Large intestine (tissue), 3 donors: ENCODE measurements at regions not wholly inside any gene's neighbourhood (a gene's known extent, or its start where the extent isn't known, plus 50 kb on each side); places are given as distances from the start of the nearest gene placed in this dataset.

Experiments used
- DNase-seq, 2 donors: peaks; one replicate each; pipeline versions ENCODE4 v3.0.0 to v3.0.0-alpha.2; 2013
- H3K27ac ChIP-seq: one replicate; pipeline ENCODE4 v1.5.1; 2013; ENCODE audit warnings: low read length
- H3K27me3 ChIP-seq: 2 replicates; pipeline ENCODE4 v1.6.1; 2013; ENCODE audit warnings: low read length; ENCODE audit not compliant: control insufficient read depth, insufficient read depth
- H3K36me3 ChIP-seq: 2 replicates; pipeline ENCODE4 v1.6.1; 2013; ENCODE audit warnings: low read length; ENCODE audit not compliant: control insufficient read depth, insufficient read depth
- H3K4me1 ChIP-seq: one replicate; pipeline ENCODE4 v1.6.1; 2013; ENCODE audit warnings: low read length; ENCODE audit not compliant: control insufficient read depth, insufficient read depth
- H3K4me3 ChIP-seq: one replicate; pipeline ENCODE4 v1.5.1; 2013; ENCODE audit warnings: low read length
- H3K9me3 ChIP-seq: one replicate; pipeline ENCODE4 v1.6.1; 2013; ENCODE audit warnings: mild to moderate bottlenecking, low read depth, low read length, moderate library complexity; ENCODE audit not compliant: control insufficient read depth
- WGBS: methylation state at CpG from one replicate; pipeline ENCODE4 v1.1.5; 2013; ENCODE audit warnings: low lambda C conversion rate; ENCODE audit not compliant: insufficient coverage; 5-methylcytosine and 5-hydroxymethylcytosine counted together

DNA sequence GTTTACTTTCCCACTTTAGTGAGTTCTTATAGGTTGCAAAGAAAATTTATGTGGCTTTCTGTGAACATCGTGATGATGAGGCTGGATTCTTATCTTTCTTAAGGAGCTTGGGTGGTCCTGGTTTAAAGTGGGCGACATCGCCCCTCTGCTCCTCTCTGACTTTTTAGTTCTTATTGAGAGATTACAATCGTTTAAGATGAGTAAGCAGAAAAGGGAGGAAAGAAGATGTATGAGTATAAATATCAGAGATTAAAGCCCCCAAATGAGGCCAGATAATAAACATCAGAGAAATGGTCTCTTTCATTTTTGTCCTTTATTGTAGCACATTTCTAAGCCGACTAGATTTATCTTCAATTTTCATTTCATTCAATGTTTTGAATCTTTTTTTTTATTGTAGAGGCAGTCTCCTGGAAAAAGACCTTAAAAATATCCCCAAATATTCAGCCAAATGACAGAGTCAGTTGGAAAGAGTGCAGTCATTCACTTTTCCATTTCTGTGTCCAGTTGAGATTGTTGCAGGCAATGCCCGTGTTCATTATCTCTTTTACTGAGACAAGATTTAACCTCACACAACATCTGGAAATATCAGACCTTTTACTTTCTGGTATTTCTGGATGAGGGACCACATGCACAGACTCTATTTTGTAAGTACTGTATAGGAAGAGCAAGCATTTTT, 62.0 kb upstream of the PDE7B start:
- WGBS, result 82% methylated on average over 4 of the region's 6 CpGs
- Histone ChIP-seq H3K27me3 (no peaks in the 10 kb centered on the region), H3K4me3 (no peak overlapping the region), H3K27ac (no peak overlapping the region), H3K9me3 (no peaks in the 10 kb centered on the region), H3K4me1 (no peaks in the 10 kb centered on the region), H3K36me3 (no peaks in the 10 kb centered on the region)
- no peak for DNase-seq

DNA sequence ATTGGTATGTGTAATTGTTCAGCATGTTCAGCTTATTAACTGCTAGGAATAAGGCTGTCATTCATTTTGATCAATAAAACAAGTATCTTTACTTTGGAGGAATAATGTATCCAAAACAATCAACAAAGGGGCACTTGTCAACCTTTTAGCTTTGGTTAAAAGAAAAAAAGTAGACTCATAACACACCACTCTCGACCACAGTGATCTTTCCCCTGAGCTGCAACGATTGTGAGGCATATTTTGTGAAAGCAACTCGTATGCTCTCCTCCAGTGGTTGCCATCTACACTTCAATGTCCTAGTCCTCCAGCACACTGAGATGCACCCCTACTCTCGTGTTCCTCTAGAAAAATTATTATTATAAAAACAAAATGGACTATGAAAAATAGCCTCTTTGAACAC, 60.1 kb upstream of the PDE7B start:
- DNase-seq, result no peak
- Histone ChIP-seq H3K4me3 (no peak overlapping the region), H3K27me3 (no peaks in the 10 kb centered on the region), H3K4me1 (no peaks in the 10 kb centered on the region), H3K27ac (no peak overlapping the region), H3K36me3 (no peaks in the 10 kb centered on the region), H3K9me3 (no peaks in the 10 kb centered on the region)
- WGBS, result no CpG with 5 or more reads among the region's 4 CpGs

DNA sequence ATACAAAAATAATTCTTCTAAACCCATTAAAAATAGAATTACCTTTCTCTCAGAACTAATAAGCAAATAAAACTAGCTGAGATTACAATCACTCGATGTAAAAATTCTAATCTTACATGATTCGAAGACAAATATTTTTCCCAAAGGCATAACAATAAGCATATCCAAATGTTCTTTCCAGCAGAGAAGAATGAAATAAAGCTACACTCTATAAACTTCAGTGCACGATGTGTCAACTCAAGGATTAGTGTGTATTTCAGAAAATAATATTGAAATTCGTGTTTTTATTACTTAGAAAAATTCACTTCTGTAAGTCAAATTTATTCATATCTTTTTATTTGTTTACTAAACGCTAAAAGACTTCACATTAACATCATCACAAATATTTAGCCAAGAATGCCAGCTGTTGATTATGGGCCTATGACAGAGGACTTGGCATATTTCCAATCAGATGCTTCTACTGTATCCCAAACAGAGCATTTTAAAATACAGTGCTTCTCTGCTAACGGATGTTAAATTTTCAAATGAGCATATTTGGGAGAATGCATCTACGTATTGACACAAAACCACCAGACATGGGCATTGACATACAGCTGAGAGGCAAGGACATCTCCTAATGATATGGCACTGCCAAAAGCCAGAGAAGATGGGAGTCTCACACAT, 54.7 kb upstream of the PDE7B start:
- no peak overlapping the region for H3K4me3 ChIP-seq
- no peaks in the 10 kb centered on the region for H3K9me3 ChIP-seq
- no peaks in the 10 kb centered on the region for H3K36me3 ChIP-seq
- WGBS, result 88% methylated on average over 5 of the region's 7 CpGs
- no peaks in the 10 kb centered on the region for H3K4me1 ChIP-seq
- H3K27ac ChIP-seq, result no peak overlapping the region
- DNase-seq, result no peak
- no peaks in the 10 kb centered on the region for H3K27me3 ChIP-seq

DNA sequence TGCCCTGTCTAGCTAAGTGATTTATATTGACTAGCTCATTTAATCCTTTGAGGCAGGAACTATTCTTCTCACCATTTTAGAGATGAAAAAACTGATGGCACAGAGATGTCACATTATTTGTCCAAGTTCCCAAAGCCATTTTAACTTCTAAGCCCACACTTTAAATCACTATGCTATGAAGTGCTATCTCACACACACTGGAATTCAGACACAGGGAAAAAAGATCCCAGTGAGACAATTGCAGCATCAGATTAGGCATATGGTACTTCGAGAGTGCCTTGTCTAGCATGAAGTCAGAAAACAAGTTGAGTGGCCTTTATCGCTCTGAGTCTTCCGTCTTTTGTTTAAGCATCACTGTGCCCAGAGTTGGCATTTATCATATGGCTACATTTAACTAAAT, 54.1 kb upstream of the PDE7B start:
- no peaks in the 10 kb centered on the region for H3K9me3 ChIP-seq
- DNase-seq, result no peak
- no CpG with 5 or more reads among the region's 3 CpGs for WGBS
- no peaks in the 10 kb centered on the region for H3K36me3 ChIP-seq
- H3K27ac ChIP-seq, result no peak overlapping the region
- H3K4me1 ChIP-seq, result no peaks in the 10 kb centered on the region
- H3K4me3 ChIP-seq, result no peak overlapping the region
- H3K27me3 ChIP-seq, result no peaks in the 10 kb centered on the region

DNA sequence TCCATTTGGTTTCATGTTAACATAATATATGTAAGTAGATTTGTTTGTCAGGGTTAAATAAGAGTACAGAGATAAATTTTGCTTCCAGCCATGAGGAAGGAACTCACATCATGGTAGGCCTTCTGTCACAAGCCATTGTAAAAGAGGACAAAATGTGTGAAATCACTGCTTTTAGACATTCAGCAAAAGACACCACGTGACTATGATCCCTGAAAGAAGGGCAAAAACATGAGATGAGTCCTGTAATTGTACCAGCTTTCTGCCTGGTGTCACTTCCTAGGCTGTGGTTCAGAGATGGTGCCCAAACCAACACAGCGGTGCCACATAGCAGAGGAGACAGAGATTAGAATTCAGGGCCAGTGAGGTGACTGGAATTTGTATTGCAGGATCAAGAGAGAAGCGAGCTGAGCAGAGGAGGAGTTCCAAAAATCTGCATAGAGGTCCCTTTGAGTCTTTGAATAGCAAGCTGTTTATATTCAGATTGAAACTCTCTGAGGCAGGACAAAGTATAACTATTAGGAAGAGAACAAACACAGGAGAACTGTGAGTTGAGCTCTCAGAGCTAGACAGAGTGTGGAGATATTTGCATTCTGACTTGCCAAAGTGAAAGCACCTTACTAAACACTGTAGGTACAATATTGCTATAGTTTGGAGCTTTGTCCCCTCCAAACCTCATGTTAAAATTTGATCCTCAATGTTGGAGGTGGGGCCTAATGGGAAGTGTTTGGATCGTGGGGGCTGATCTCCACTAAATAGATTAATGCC, 52.6 kb upstream of the PDE7B start:
- Histone ChIP-seq H3K9me3 (no peaks in the 10 kb centered on the region), H3K4me3 (no peak overlapping the region), H3K27me3 (no peaks in the 10 kb centered on the region), H3K27ac (no peak overlapping the region), H3K36me3 (no peaks in the 10 kb centered on the region), H3K4me1 (no peaks in the 10 kb centered on the region)
- 67% methylated on average over 1 of the region's 4 CpGs for WGBS
- no peak for DNase-seq
